Body of pancreas (tissue), 4 donors: ENCODE measurements at regions not wholly inside any gene's neighbourhood (a gene's known extent, or its start where the extent isn't known, plus 50 kb on each side); places are given as distances from the start of the nearest gene placed in this dataset.

ENCODE experiments used
- ATAC-seq: fragments of 150-250 bp; one replicate; pipeline ENCODE4 v1.9.1; 2016
- DNase-seq, 4 donors: peaks; one replicate each; pipeline ENCODE4 v3.0.0-alpha.2; 2019
- H3K27ac ChIP-seq, 4 donors: fragments of 200-600 bp; sonication (generic); 1 replicate in 3 of 4; 2 replicates in 1 of 4; pipeline versions ENCODE4 v1.5.1 to v1.6.1; 2016 to 2019; ENCODE audit warnings: mild to moderate bottlenecking in 1 of 4, mixed read lengths in 1 of 4, moderate library complexity in 1 of 4
- H3K27me3 ChIP-seq, 2 donors: fragments of 200-600 bp; sonication (generic); one replicate each; pipeline ENCODE4 v1.6.0; 2016; ENCODE audit warnings: mild to moderate bottlenecking in 1 of 2
- H3K36me3 ChIP-seq, 2 donors: fragments of 200-600 bp; sonication (generic); replicated peaks in 1 of 2; 2 replicates each; pipeline ENCODE4 v1.5.1; 2016; ENCODE audit warnings: low read depth in 2 of 2; ENCODE audit not compliant: insufficient read depth in 1 of 2
- H3K4me1 ChIP-seq: fragments of 200-600 bp; sonication (generic); one replicate; pipeline ENCODE4 v1.6.0; 2016
- H3K4me3 ChIP-seq, 2 donors: fragments of 200-600 bp; sonication (generic); 1 replicate in 1 of 2; 2 replicates in 1 of 2; pipeline ENCODE4 v1.5.1; 2016 to 2019
- H3K9me3 ChIP-seq, 3 donors: fragments of 200-600 bp; sonication (generic); 1 replicate in 2 of 3; 2 replicates in 1 of 3; pipeline ENCODE4 v1.5.1; 2016
- CTCF ChIP-seq, 7 experiments: fragments of 450-650 bp in 4 of 7; fragments of 200-600 bp in 3 of 7; sonication (generic) in 3 of 7; IDR thresholded peaks; one replicate each; pipeline ENCODE4 v1.5.1; 2016 to 2019; ENCODE audit warnings: antibody characterized with exemption in 7 of 7
- POLR2A ChIP-seq, 3 donors: fragments of 450-650 bp; IDR thresholded peaks; one replicate each; pipeline ENCODE4 v1.6.1; 2016; ENCODE audit warnings: antibody characterized with exemption in 3 of 3, mild to moderate bottlenecking in 2 of 3
- WGBS, 2 donors: methylation state at CpG; one replicate each; pipeline ENCODE4 v1.1.5; 2017; 5-methylcytosine and 5-hydroxymethylcytosine counted together
- intact Hi-C: fragments of 100-400 bp; cut with DNase I; formaldehyde crosslinking; loops from one replicate; pipeline ENCODE4 v1.15.1; 2023

- no peak for DNase-seq
- Histone ChIP-seq H3K27me3 (no peaks in the 10 kb centered on the region), H3K4me3 (no peak overlapping the region), H3K4me1 (no peaks in the 10 kb centered on the region), H3K36me3 (no peaks in the 10 kb centered on the region), H3K27ac (no peak overlapping the region), H3K9me3 (no peaks in the 10 kb centered on the region)
- no peak for ATAC-seq
- WGBS, 2 donors: 20 to 21% methylated on average over 13 of the region's 13 CpGs
- intact Hi-C loops: no loop called here
- TF ChIP-seq CTCF (IDR thresholded peaks at IDR 0.05) (no peak), POLR2A (IDR thresholded peaks at IDR 0.05) (no peak)
Measured at GRCh38 chr18:76771192-76771799, 51.1 kb upstream of the ZNF236 start.

- no peak overlapping the region for H3K4me3 ChIP-seq
- no peaks in the 10 kb centered on the region for H3K9me3 ChIP-seq
- no peak for DNase-seq
- no peaks in the 10 kb centered on the region for H3K27me3 ChIP-seq
- H3K27ac ChIP-seq: no peak overlapping the region
- no peak for ATAC-seq
- intact Hi-C loops: no loop called here
- no peaks in the 10 kb centered on the region for H3K36me3 ChIP-seq
- H3K4me1 ChIP-seq: no peaks in the 10 kb centered on the region
- no peak for TF ChIP-seq POLR2A (IDR thresholded peaks at IDR 0.05)
- no peak for TF ChIP-seq CTCF (IDR thresholded peaks at IDR 0.05)
- 52 to 68% methylated on average over 1 of the region's 1 CpG for WGBS, 2 donors
Measured at GRCh38 chr18:76767954-76768353, 54.4 kb upstream of the ZNF236 start.

- DNase-seq (no peak), ATAC-seq (no peak)
- 63 to 69% methylated on average over 7 of the region's 7 CpGs for WGBS, 2 donors
- Histone ChIP-seq H3K27ac (no peak overlapping the region), H3K27me3 (no peaks in the 10 kb centered on the region), H3K36me3 (no peaks in the 10 kb centered on the region), H3K4me3 (no peak overlapping the region), H3K9me3 (no peaks in the 10 kb centered on the region), H3K4me1 (no peaks in the 10 kb centered on the region)
- no peak for TF ChIP-seq POLR2A (IDR thresholded peaks at IDR 0.05)
- no peak for TF ChIP-seq CTCF (IDR thresholded peaks at IDR 0.05)
- intact Hi-C loops: no loop called here
Measured at GRCh38 chr18:76766429-76766828, 55.9 kb upstream of the ZNF236 start.

- ATAC-seq: no peak
- intact Hi-C loops: no loop called here
- H3K36me3 ChIP-seq: no peaks in the 10 kb centered on the region
Measured at GRCh38 chr18:76765649-76766048, 56.7 kb upstream of the ZNF236 start.

More at GRCh38 chr18:76765649-76766048, 56.7 kb upstream of the ZNF236 start:
- no peak for DNase-seq
- WGBS, 2 donors: 52 to 66% methylated on average over 5 of the region's 5 CpGs
- H3K4me1 ChIP-seq: no peaks in the 10 kb centered on the region
- no peak overlapping the region for H3K4me3 ChIP-seq
- no peak overlapping the region for H3K27ac ChIP-seq
- TF ChIP-seq POLR2A (IDR thresholded peaks at IDR 0.05): no peak
- TF ChIP-seq CTCF (IDR thresholded peaks at IDR 0.05): no peak
- H3K27me3 ChIP-seq: no peaks in the 10 kb centered on the region
- no peaks in the 10 kb centered on the region for H3K9me3 ChIP-seq
